Tibial artery (tissue), 4 donors: ENCODE measurements at regions not wholly inside any gene's neighbourhood (a gene's known extent, or its start where the extent isn't known, plus 50 kb on each side); places are given as distances from the start of the nearest gene placed in this dataset.

Experiments
- DNase-seq, 2 donors: peaks; one replicate each; pipeline ENCODE4 v3.0.0-alpha.2; 2019
- H3K27ac ChIP-seq, 2 donors: fragments of 200-600 bp; sonication (generic) in 1 of 2; 1 replicate in 1 of 2; 2 replicates in 1 of 2; pipeline ENCODE4 v1.5.1; 2018 to 2019; ENCODE audit warnings: mild to moderate bottlenecking in 1 of 2
- H3K27me3 ChIP-seq, 2 donors: fragments of 200-600 bp; sonication (generic) in 1 of 2; one replicate each; pipeline versions ENCODE4 v1.5.1 to v1.6.0; 2016 to 2019
- H3K36me3 ChIP-seq, 3 donors: fragments of 200-600 bp; sonication (generic) in 2 of 3; one replicate each; pipeline ENCODE4 v1.5.1; 2016 to 2019; ENCODE audit warnings: mild to moderate bottlenecking in 2 of 3
- H3K4me1 ChIP-seq, 4 donors: fragments of 200-600 bp; sonication (generic) in 2 of 4; 1 replicate in 3 of 4; 2 replicates in 1 of 4; pipeline ENCODE4 v1.5.1; 2016 to 2019
- H3K4me3 ChIP-seq, 2 donors: fragments of 200-600 bp; sonication (generic) in 1 of 2; 1 replicate in 1 of 2; 2 replicates in 1 of 2; pipeline ENCODE4 v1.5.1; 2018 to 2019; ENCODE audit warnings: mild to moderate bottlenecking in 2 of 2
- H3K9me3 ChIP-seq, 3 donors: fragments of 200-600 bp; sonication (generic) in 1 of 3; one replicate each; pipeline ENCODE4 v1.5.1; 2016 to 2019
- CTCF ChIP-seq, 2 experiments: fragments of 200-600 bp in 1 of 2; fragments of 450-650 bp in 1 of 2; IDR thresholded peaks; one replicate each; pipeline ENCODE4 v1.5.1; 2017 to 2019; ENCODE audit warnings: antibody characterized with exemption in 2 of 2, mild to moderate bottlenecking in 1 of 2, moderate library complexity in 1 of 2
- intact Hi-C: fragments of 100-400 bp; cut with DNase I; formaldehyde crosslinking; loops from one replicate; pipeline ENCODE4 v1.15.0; 2023; ENCODE audit warnings: low total_unique reads

- no peak for TF ChIP-seq CTCF (IDR thresholded peaks at IDR 0.05)
Observed at GRCh38 chr4:43457866-43458265, 565.4 kb downstream of the GRXCR1 start.

GRCh38 chr4:43458293-43458692 is 565.8 kb downstream of the GRXCR1 start:
- TF ChIP-seq CTCF (IDR thresholded peaks at IDR 0.05): no peak
- Histone ChIP-seq H3K27me3 (no peaks in the 10 kb centered on the region), H3K27ac (no peak overlapping the region), H3K4me3 (no peak overlapping the region), H3K4me1 (peaks cover 0 to 6% (median 0%) of the 10 kb centered on the region in 4 donors), H3K9me3 (no peaks in the 10 kb centered on the region), H3K36me3 (no peaks in the 10 kb centered on the region)
- no peak for DNase-seq
- intact Hi-C loops: no loop called here

More at GRCh38 chr4:43457866-43458265, 565.4 kb downstream of the GRXCR1 start:
- H3K36me3 ChIP-seq: no peaks in the 10 kb centered on the region
- DNase-seq: no peak
- intact Hi-C loops: no loop called here
- H3K9me3 ChIP-seq: no peaks in the 10 kb centered on the region
- no peak overlapping the region for H3K27ac ChIP-seq
- no peaks in the 10 kb centered on the region for H3K27me3 ChIP-seq
- no peak overlapping the region for H3K4me3 ChIP-seq
- peaks cover 0 to 6% (median 0%) of the 10 kb centered on the region in 4 donors for H3K4me1 ChIP-seq

- H3K4me1 ChIP-seq: no peaks in the 10 kb centered on the region
- H3K27ac ChIP-seq: no peak overlapping the region
- H3K9me3 ChIP-seq: peaks cover 0 to 18% (median 7%) of the 10 kb centered on the region in 3 donors
- intact Hi-C loops: no loop called here
- H3K27me3 ChIP-seq: no peaks in the 10 kb centered on the region
- H3K4me3 ChIP-seq: no peak overlapping the region
- TF ChIP-seq CTCF (IDR thresholded peaks at IDR 0.05): no peak
- no peak for DNase-seq
- no peaks in the 10 kb centered on the region for H3K36me3 ChIP-seq
Observed at GRCh38 chr4:43471950-43472349, 579.4 kb downstream of the GRXCR1 start.

- intact Hi-C loops: no loop called here
- Histone ChIP-seq H3K27me3 (no peaks in the 10 kb centered on the region), H3K9me3 (peaks cover 0 to under 1% (median 0%) of the 10 kb centered on the region in 3 donors), H3K4me1 (no peaks in the 10 kb centered on the region), H3K27ac (no peak overlapping the region), H3K4me3 (no peak overlapping the region), H3K36me3 (no peaks in the 10 kb centered on the region)
- no peak for DNase-seq
- no peak for TF ChIP-seq CTCF (IDR thresholded peaks at IDR 0.05)
Observed at GRCh38 chr4:43481526-43481925, 589.0 kb downstream of the GRXCR1 start.

- H3K9me3 ChIP-seq: peaks cover 0 to 4% (median 3%) of the 10 kb centered on the region in 3 donors
- no peaks in the 10 kb centered on the region for H3K36me3 ChIP-seq
- H3K27ac ChIP-seq: no peak overlapping the region
- DNase-seq: no peak
- no peaks in the 10 kb centered on the region for H3K27me3 ChIP-seq
- intact Hi-C loops: no loop called here
- H3K4me3 ChIP-seq: no peak overlapping the region
- H3K4me1 ChIP-seq: no peaks in the 10 kb centered on the region
- TF ChIP-seq CTCF (IDR thresholded peaks at IDR 0.05): no peak
Observed at GRCh38 chr4:43485196-43485595, 592.7 kb downstream of the GRXCR1 start.

GRCh38 chr4:43496188-43496587 is 603.7 kb downstream of the GRXCR1 start:
- H3K9me3 ChIP-seq: no peaks in the 10 kb centered on the region
- intact Hi-C loops: no loop called here
- H3K4me1 ChIP-seq: no peaks in the 10 kb centered on the region
- no peaks in the 10 kb centered on the region for H3K36me3 ChIP-seq
- TF ChIP-seq CTCF (IDR thresholded peaks at IDR 0.05): no peak
- H3K4me3 ChIP-seq: no peak overlapping the region
- H3K27me3 ChIP-seq: no peaks in the 10 kb centered on the region
- no peak for DNase-seq
- no peak overlapping the region for H3K27ac ChIP-seq
